Stimulated activated CD4-positive, alpha-beta T cell treated with anti-CD3 and anti-CD28 coated beads, Interleukin-12 subunit alpha, Interleukin-12 subunit beta, amount 100 ng/mL, for 24 hours (primary cell): ENCODE measurements at regions not wholly inside any gene's neighbourhood (a gene's known extent, or its start where the extent isn't known, plus 50 kb on each side); places are given as distances from the start of the nearest gene placed in this dataset.
"Not testable (repeated sequence)": the region's sequence is repeated elsewhere in the genome, so short reads cannot be mapped to it uniquely, and the experiment has no call there.

Experiments
- DNase-seq, 2 experiments: peaks; one replicate each; pipeline ENCODE4 v3.0.0-alpha.2; 2020; ENCODE audit warnings: low read depth in 2 of 2

- no peak for DNase-seq
Measured at GRCh38 chr7:36037121-36037662, 115.9 kb upstream of the EEPD1 start.

DNA sequence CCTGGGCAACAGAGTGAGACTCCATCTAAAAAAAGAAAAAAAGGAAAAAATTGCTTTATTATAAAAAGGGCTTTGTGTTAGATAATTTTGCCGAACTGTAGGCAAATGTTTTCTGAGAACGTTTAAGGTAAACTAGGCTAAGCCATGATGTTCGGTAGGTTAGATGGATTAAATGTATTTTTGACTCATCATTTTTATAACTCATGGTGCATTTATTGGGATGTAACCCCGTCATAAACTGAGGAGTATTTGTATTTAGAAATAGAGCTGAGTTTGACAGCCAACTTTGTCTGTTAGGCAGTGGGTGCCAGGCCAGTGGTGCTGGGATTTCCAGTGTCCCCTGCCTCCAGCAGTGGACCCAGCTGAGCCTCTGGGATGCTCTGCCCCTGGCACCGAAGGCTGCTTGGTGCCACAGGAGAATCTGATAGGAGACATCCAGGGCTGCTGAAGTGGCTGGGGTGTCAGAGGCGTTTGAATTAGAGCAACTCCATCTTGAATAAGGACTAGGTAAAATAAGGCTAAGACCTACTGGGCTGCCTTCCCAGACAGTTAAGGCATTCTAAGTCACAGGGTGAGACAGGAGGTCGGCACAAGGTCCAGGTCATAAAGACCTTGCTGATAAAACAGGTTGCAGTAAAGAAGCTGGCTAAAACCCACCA lies 114.9 kb upstream of the EEPD1 start:
- DNase-seq: no peak

GRCh38 chr7:36039243-36039642 lies 113.8 kb upstream of the EEPD1 start:
- no peak for DNase-seq

DNA sequence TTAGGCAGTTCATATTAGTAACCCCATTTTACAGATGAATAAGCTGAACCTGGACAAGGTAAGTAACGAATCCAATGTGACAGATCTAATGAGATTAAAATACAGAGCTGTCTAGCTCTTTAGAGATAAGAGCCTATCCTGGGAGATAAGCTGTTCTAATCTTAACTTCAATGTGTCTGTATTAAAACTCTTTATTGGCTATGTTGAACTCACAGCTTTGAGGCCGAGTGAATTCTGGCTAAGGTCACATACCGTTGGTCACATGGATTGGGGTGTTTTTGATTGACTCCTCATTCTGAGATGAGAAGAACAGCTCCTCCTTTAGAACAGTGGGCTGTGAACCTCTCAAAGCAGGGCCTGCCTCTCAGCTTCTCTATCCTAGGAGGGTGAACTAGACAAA lies 113.4 kb upstream of the EEPD1 start:
- DNase-seq: no peak

- no peak for DNase-seq
Measured at GRCh38 chr7:36040679-36041078, 112.4 kb upstream of the EEPD1 start.

GRCh38 chr7:36044101-36044892 lies 108.8 kb upstream of the EEPD1 start:
- DNase-seq: no peak

- no peak for DNase-seq
Measured at GRCh38 chr7:36045326-36045725, 107.7 kb upstream of the EEPD1 start.

GRCh38 chr7:36045830-36046341 lies 107.2 kb upstream of the EEPD1 start:
- no peak for DNase-seq

DNA sequence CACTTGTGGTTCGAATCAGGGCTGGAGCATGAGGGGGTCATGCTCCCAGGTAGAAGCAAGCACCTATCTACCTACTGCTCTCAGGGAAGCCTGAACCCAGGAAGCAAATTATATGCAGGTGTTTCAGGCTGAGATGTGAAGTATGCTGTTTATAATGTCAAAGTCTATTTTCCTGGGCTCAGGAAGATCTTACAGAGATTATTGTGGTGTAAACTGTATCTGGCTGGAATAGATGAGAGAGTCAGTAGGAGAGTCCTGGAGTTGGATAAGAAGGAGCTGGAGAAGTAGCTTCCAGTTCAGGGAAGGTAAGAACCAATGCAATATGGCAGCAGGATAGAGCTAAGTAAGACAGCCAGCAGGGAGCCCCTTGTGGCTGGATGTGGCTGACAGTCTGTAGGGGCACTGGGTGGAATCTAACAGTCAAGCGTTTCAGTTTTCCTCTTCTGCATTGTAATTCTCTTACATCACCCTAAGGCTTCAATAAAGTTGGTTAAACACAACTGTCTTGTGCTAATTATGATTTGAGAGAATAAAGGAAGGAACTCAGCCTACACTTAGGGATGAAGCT lies 105.9 kb upstream of the EEPD1 start:
- no peak for DNase-seq

DNA sequence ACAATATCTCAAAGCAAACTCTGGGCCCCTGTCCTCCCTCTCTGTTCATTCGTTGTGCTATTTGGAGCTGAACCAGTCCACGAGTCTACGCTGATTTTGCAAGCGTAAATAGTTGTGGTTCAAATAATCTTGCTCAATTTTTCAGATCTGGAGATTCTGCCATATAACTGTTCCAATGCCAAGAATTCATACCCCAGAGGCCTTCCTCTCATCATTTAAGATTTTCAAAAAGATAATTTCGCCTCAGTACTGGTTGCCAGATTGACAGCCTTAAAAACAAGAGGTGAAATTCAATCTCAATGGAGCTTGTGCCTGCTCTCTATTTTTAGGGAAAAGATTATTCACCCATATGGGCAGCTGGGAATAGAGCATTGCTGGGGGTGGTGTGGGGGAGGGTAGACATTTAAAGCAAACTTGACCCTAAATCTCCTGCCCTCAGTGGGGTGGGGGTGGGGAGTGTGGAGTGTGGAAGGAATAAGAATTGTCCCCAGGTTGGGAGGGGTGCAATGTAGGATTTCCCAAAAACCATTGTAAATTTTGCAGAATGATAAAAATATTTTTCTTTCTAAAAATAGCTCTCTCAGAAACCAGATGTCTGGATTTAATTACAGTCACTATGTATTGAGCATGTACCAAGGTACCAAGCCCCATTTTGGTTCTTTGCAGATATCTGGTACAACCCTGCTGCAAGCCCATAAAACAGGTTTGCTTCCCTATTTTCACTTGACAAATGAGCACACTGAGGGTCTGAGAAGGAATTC lies 104.7 kb upstream of the EEPD1 start:
- no peak for DNase-seq

- no peak for DNase-seq
Measured at GRCh38 chr7:36048902-36049240, 104.2 kb upstream of the EEPD1 start.

DNA sequence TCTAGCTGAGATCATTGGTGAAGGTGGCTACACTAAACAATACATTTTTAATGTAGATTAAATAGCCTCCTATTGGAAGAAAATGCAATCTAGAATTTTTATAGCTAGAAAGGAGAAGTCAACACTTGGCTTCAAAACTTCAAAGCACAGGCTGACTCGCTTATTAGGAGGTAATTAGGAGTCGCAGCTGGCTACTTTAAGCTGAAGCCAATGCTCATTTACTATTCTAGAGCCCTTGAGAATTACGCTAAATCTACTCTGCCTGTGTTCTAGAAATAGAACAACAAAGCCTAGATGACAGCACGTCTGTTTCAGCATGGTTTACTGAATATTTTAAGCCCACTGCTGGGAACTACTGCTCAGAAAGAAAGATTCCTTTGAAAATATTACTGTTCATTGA lies 101.6 kb upstream of the EEPD1 start:
- DNase-seq: no peak

DNA sequence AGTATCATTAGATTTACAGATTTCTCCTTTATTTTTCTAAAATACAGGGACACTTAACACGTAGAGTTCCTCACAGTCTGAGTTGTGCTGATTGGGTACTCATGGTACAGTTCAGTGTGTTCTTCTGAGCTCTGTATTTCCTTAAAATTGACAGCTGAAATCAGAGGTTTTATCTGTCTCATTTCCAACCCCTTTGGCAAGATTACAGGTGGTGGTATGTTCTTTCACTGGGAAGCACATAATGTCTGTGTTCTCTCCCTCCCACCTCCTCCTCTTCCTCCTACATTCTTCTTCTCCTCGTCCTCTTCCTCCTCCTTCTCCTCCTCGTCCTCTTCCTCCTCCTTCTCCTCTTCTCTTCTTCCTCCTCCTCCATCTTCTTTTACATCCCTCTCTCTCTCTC lies 99.5 kb upstream of the EEPD1 start:
- DNase-seq: no peak

- DNase-seq: no peak
Measured at GRCh38 chr7:36054637-36055036, 98.4 kb upstream of the EEPD1 start.

DNA sequence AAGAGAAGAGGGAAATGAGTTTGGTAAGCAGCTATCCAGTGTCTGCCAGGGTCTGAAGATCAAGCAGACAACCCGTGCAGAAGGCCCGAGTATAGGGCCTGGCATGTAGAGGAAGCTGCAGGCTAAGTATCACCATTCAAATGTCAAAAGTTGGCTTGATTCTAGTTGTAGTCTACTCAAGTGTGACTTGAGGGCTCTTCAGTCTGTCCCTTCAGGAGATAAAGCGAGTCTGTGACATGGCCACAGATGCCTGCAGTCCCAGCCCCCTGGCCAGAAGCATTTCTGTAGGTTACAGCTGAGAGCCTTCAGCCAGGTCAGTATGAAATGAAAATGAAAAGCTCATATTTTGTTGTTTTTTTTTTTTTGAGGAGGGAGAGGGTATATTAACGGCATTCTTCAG lies 97.8 kb upstream of the EEPD1 start:
- DNase-seq: no peak

- no peak for DNase-seq
Measured at GRCh38 chr7:36057323-36057722, 95.7 kb upstream of the EEPD1 start.

DNA sequence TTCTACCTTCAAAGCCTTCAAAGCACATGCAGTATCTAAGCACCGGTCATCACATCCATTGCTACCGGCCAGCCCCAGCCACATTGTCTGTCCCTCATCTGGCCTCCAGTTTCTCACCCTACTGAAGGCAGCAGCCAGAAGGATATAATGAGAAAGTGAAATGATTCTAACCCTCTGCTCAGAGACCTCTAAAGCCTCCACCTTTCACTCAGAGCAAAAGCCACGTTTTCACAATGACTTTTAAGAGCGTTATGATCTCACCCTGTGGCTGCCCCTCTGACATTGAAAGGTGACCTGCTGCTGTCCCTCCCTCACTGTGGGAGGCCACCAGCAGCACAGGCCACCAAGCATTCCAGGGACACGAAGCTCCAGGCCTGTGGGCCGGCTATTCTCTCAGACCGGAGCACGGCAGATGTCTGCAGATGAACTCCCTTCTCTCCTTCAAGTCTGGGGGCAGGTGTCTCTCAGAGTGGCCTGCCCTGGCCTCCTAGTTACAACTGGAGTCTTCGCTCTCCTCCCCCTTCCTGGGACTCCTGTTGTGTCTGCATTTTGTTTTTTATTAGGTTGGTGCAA lies 94.9 kb upstream of the EEPD1 start:
- DNase-seq: no peak

GRCh38 chr7:36060388-36060787 lies 92.7 kb upstream of the EEPD1 start:
- not testable (repeated sequence) for DNase-seq

DNA sequence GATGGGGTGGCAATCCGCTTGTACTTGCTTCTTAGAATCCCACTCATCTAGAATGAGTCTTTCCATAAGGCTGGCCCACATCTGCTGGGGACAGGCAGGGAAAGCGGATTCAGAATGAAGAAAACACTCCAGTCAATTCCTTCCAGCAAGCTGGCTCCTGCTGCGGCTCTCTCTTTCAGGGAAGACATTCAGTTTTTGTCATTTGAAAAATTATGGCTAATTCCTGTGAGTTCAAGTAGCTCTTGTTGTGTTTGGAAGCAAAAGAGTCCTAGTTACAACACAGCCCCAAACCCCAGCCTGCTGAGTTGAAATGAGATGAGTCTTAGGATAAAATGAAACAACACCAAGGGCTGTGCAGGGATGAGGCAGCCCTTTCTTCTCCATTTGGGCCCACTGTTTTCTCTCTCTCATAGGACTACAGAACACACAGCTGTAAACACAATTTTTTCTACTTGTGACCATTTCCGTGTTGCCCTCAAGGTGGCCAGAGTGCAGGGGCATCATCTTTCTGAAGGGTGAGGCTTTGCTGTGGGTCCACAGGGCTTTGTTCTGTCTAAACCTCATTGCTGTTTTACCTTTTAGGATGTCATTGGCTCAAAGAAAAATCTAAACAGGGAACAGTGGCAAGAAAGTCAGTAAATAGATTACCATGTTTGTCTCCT lies 90.8 kb upstream of the EEPD1 start:
- no peak for DNase-seq

DNA sequence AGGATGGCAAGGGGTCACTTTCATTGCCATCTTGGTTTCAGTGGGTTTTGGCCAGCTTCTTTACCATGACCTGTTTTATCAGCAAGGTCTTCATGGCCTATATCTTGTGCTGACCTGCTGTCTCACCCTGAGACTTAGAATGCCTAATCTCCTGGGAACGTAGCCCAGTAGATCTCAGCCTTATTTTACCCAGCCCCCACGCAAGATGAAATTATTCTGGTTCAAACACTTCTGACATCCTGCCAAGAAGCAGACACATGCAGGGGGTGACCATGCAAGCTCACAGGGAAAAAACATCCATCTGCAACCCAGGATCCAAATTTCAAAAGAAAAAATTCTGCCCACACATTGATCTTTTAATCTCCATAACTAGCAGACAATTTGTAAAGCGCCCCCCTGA lies 88.4 kb upstream of the EEPD1 start:
- no peak for DNase-seq
